ENCODE measurements at regions not wholly inside any gene's neighbourhood (a gene's known extent, or its start where the extent isn't known, plus 50 kb on each side); places are given as distances from the start of the nearest gene placed in this dataset.

DNA sequence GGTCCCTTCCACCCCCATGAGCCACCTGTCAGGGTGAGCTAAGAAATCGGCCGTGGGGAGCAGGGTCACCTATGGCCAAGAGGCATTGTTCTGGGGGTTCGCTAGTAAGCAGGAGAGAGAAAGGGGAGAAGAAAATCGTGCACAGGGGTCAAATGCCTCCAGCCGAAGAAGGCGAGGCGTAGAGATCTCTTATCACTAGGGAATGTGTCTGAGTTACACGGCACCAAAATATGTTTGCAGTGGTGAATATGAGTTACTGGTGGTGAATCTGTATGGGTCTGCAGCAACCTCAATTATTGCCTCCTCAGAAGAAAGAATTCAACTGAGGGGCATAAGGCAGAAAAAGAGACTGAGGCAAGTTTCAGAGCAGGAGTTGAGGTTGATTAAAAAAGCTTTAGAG lies 54.2 kb upstream of the RABGAP1L start:
- TF ChIP-seq CTCF (IDR thresholded peaks at IDR 0.05; ENCODE audit: low read depth, low read length) = no peak
- no peak for TF ChIP-seq EZH2phosphoT487 (IDR thresholded peaks at IDR 0.05; ENCODE audit: low read depth)

Measured in OCI-LY3 (cell line).